ENCODE measurements at regions not wholly inside any gene's neighbourhood (a gene's known extent, or its start where the extent isn't known, plus 50 kb on each side); places are given as distances from the start of the nearest gene placed in this dataset.
A peak's percentile ranks its signal among the peaks of the same experiment; 100 is the strongest.

DNA sequence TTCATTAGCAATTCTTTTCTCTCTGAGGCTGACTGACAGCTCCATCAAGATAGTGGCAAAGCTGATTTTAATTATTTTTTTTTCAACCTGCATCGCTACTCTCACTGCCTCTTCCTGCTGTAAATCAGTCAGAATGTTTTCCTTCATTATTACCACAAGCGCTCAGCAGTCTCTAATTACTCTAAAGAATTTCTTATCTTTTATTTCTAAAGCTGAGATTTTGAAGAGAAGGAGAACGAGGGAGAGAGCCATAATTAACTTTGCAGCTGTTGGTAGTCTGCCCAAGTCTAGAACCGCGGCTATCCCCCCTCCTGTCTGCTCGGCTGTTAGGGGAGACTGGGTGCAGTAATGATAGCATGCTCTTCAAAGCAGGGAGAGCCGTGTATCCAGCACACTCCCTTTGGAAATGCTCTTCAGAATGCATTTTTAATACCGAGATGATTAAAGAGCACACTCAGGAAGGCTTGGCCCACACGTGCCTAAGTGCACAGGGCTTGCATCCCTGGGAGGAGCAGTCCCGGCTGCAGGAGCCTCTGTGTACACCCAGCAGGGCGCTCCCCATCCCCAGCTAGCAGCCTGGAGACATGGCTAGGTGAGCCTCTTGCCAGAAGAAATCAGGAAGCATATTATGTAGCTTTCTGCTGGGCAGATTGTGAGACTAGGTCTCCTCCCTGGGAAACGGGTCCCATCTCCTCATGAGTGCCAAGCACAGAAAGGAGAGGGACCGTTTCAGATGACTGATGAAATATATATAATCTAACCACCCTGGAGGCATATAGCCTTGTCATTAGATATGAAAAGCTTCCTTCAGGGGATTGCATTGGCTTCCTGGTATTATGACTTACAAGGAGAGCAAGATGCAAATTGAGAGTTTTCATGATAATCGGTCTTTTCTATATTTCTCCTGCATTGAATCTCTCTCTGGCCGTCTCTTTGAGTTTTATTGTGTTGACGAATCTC is 555.2 kb downstream of the CMPK2 start:
- FAIRE-seq (no peak), DNase-seq (ENCODE audit: low spot score in 2 of 2) (no peak)

DNA sequence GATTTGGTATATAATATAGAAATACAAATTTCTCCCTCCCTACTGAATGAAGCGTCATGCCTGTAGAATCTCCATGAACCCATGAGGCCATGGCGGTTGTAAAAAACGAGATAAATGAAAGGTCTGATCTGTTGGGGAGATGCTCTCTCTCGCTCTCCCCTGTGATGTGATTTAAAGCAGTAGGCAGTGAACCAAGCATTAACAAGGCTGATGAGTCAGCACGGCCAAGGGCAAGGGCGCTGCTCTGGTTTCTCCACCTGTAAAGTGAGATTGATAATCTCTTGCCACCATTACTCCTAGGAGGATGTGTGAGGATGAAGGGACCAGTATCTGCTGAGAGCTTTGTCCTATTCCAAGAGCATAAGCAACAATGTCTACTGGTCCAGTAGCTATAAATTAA is 553.3 kb downstream of the CMPK2 start:
- DNase-seq (ENCODE audit: low spot score in 2 of 2) (no peak), FAIRE-seq (no peak)

DNA sequence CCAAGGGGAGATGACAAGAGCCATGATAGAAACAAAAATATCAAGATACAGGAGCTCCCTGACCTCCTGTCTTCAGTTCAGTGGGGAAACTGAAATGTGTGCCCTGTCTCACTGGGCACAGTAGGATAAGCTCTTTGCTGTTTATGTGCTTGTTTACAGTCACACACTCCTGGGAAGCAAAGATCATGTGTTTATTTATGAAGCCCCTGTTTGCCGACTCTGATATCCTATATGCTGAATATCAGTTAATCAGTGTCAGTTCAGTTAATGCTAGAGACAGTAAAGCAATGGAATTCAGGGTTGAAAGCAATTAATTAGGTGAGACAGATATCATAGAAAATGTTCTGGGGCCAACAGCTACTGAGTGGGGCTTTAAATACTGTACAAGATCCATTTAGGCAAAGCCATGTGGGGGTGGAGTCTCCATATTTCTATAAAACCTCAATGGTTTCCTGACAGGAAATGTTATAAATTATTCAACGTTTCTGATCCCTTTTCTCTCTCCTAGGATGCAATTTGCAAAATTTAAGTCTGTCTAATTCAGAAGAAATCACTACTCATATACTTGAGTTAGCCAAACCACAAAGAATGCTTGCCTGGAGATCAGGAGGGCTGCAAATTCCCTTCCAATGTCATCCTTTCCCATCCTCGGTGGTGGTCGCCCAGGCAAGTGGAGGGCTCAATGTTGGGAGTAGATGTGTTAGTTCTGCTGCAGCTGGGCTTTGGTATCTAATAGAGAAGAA is 551.3 kb downstream of the CMPK2 start:
- DNase-seq (ENCODE audit: low spot score in 2 of 2): no peak
- FAIRE-seq: no peak

DNA sequence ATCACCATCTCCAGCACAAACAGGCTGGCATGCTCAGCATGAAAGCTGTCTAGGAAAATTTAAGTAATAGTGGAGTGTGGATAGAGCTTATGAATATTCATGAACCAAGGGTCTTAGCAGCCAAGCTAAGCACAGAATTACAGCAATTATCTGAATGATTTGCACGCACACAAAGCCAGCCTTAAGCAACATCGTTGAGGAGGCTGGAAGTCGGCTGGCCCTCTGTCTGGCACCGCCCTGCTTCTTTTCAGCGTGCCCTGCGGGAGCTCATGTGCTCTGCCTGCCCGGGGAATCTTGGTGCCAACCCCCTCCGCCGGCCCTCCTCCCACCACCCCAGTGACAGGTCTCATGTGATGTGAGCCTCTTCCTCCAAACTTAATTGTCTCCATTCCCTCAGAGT is 540.1 kb downstream of the CMPK2 start:
- no peak for FAIRE-seq

DNA sequence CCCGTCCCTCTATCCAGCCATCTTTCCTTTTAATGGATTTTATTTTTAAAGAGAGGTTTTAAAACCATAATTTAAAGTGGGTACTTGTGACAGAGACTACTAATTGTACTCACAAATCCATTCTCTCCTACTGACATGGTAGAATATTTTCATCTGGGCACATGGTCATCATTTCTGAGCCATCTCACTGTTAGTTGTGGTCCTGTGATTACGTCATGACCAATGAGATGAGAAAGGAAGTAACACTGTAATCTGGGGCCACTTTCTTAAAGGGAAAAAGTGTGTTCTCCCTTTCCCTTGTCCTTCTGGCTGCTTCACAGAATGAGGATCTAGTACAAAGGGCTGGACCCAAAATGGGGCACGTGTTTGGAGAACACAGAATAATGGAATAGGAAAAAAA is 538.7 kb downstream of the CMPK2 start:
- DNase-seq (ENCODE audit: low spot score in 2 of 2) (no peak), FAIRE-seq (no peak)

More for the DNA sequence above, 540.1 kb downstream of the CMPK2 start:
- DNase-seq (ENCODE audit: low spot score in 2 of 2): no peak

DNA sequence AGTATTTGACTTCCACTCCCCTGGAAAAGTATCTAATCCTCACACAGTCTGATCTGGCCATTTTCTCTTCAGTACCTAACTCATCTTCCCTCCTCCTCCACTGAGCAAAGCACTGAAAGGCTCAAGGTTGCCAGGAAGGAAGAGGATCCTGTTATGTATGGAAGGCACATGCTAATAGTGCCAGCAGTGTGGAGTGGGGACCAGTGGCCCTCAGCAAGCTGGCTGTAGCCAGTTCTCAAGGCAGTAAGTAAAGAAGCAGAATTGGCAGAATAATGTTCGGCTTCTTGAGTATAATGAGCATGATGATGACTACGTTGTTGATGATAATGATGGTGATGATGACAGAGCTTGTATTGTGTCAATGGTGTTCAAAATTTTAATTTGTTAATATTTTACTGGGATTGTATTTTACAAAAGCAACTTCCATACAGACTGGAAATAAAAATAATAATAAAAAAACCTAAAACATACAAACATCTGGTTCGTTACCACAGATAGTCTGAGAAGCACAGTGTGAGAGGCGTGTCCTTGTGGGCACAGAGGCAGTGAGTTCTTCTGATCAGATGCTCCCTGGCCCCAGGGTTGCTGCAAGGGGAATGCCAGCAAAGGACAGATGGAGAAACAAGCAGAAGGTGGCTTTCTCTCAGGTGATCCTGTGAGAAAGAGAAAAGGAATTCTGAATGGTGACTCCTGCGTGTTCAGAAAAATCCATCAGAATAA is 528.8 kb downstream of the CMPK2 start:
- FAIRE-seq: no peak

DNA sequence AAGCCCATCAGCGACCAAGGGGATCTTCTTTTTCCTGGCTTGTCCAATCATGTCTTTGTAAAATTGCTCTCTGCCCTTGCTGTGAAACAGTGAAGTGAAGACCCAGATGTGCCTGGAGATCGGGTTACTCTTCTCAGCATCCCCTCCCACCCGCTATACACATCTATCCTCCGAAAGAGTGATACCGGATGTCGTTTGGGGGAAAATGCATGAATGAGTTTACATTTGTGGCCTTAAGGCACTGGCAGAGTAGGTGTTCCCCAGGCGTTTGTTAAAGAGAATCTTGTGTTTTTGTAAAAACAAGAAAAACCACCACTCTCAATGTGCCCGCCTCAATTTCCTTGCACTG is 528.3 kb downstream of the CMPK2 start:
- no peak for DNase-seq (ENCODE audit: low spot score in 2 of 2)
- FAIRE-seq: no peak

More for the DNA sequence above, 528.8 kb downstream of the CMPK2 start:
- DNase-seq (ENCODE audit: low spot score in 2 of 2): no peak

DNA sequence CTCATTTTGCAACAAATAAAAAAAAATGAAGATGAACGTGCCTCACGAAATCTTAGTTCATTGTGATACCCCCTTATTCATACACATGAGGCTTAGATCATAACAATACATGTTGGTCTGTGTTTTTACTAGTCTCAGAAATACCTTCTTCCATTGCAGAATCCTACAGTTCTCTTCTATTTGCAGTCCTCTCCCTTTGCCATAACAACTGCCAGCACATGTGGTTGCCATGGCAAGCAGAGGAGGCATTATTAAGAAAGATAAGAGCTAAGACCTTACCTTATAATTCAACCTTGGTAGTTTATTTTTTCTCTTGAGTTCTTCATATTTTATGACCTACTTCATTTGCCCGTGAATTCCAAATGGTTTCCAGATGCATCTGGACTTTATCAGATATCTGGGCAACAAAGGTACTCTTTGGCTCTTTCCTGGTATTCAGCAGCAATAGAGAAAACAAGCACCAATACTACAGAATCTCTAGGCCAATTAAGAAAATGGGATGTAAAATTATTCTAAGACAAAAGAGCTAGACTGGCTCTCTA is 524.0 kb downstream of the CMPK2 start:
- FAIRE-seq (no peak), DNase-seq (ENCODE audit: low spot score in 2 of 2) (no peak)

DNA sequence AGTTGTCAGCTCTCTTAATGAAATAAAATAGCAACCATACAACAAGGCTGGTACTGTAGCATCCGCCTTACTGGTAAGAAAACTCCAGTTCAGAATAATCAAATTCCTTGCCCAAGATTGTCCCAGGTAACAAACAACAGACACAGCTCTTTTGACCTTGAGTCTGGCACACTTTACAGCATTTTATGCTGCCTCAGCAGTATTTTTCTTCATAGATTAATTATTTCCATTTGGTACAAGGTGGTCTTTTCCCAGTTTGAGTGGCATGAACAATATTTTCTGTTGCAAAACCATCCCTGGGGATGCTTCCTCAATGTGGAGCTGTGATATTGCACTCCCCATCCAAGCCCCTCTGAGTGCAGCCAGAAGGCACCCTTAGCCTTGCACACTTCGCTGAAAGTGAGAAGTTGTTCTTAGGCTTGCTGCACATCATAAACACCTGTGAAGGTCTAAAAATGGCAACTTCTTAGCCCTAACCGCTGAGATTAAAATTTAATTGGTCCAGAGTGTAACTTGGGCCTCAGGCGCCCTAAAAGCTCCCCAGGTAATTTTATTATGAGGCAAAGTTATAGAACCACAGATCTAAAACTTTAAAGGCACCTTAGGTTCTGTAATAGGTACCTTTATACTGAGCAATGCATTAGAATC is 523.3 kb downstream of the CMPK2 start:
- no peak for FAIRE-seq
- DNase-seq (ENCODE audit: low spot score in 2 of 2): no peak

DNA sequence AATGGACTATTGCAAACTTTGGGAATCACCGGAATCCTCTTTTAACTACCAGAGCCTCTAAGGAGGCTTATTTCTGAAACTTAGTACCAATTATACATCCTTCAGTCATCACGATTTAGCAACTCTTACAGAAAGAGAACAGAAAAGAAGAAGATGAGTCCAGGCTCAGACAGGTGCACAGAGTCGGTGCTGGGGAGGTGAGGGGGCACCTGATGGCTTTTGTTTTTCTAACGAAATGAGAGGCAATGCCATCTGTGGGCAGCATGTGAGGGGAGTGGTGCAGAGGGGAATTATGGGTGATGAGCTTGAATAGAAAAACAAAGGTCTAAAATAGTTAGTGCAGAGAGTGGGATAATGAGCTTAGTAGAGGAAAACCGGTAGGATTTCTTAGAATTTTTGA is 522.6 kb downstream of the CMPK2 start:
- DNase-seq (ENCODE audit: low spot score in 2 of 2) (no peak), FAIRE-seq (no peak)

DNA sequence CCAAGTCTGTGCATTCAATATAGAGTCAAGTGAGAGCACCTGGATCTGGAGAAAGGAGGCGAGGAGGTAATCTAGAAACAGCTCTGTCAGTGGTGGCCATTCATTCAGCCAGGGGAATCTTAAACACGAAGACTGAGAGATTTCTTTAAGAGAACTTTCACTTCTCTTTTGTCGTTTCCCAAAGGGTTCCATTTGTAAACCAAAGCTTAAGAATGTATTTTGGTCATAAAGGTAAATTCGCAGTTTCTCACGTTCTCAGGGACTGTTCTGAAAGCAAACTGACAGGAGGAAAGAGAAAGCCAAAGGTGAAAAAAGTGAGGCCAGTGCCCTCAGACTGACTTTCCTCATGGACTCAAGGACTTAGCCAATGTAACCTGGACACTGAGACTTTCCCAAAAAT is 513.5 kb downstream of the CMPK2 start:
- no peak for FAIRE-seq

DNA sequence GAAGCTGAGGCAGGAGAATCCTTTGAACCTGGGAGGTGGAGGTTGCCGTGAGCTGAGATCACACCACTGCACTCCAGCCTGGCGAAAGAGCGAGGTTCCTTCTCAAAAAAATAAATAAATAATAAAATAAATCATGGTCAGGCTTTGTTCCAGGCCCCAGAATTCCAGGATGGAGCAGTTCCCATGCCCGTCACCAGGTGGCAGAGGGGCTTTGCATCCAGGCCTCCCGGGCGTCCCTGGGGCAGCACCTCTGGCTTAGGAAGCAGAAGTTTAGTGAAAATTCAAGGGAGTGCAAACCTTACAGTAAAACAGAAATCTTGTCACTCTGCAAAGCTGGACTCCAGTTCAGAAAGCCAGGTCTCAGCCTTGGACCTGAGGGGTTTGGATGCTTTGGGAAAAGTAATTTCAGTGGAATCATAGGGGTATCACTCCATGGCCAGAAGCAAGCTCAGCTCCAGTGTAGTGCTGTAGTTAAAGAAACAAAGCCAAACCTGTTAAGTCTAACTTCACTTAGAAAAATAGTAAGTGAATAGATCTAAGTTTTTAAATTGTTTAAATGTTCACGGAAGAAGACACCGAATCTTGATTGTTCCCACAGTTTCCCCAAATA is 512.7 kb downstream of the CMPK2 start:
- FAIRE-seq (no peak), DNase-seq (ENCODE audit: low spot score in 2 of 2) (peak; percentile 4 to 20)

More for the DNA sequence above, 513.5 kb downstream of the CMPK2 start:
- no peak for DNase-seq (ENCODE audit: low spot score in 2 of 2)

DNA sequence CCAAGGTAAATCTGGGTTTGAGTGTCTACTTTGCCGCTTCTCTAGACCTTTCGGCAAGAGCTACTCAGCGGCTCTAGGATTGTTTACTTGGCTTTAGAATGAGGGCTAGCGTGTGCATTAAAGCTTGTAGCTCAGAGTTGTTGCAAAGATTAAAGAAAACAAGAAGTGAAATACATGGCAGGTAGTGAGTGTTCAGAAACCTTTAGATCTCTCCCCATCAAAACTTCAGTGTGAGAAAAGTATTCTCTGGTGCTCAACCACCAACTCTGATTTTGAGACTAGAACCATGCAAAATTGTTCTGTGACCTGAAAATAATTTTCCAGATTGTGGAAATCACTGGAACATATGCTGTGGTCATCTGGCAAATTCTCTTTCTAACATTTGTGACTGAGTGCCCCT is 512.0 kb downstream of the CMPK2 start:
- DNase-seq (ENCODE audit: low spot score in 2 of 2) (no peak), FAIRE-seq (no peak)

DNA sequence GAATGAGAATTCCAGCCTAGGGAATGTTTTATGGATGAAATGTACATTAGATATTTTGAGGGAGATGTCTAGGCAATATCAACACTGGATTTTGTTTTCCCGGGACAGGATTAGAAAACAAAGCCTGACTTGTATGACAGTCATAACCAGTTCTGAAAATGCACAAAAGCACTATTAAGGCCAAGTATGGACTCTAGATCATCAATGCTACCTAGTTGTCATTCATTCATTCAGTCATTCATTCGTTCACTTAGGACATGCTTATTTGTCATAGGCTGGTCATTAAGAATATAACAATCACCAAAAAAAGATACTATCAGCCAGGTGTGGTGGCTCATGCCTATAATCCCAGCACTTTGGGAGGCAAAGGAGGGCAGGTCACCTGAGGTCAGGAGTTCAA is 511.2 kb downstream of the CMPK2 start:
- DNase-seq (ENCODE audit: low spot score in 2 of 2): no peak

DNA sequence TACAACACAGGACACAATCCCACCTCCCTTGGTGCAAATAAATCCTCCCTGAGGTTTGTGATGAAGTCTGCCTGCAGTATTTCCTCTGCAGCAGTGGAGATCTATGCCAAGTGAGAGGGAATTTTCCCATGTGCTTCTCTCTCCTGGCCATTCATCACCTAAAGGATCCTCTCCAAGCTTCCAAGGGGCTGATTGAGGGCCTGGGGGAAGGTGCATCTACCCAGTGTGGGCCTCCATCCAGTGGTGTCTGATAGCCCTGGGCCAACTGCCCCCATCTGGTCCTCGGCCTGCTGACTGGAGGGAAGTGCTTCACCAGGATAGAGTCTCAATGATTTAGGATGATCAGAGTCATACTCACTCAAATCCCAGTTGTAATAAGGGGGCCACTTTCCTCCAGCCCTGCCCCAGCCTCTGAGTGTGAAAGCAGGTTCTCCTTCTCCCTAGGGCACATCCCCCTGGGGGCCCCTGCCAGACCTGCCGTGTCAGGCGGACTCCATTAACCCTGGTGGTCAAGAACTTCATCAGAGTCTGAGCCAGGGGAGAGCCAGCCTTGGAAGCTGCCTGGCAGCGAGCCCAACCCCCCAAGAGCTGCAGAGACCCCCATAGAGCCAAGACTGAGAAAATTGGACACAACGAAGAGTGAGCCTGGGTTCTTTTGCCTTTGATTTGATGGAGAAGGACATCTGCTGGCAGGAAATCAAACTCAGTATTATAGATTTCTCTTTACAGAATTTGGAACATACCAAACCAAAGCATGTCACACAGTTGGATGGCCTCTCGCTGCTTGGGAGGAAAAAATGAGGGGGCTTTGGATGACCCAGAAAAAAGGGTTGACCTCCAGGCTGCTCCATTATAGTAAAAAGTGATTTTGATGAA is 509.6 kb downstream of the CMPK2 start:
- FAIRE-seq (no peak), DNase-seq (ENCODE audit: low spot score in 2 of 2) (no peak)

More for the DNA sequence above, 511.2 kb downstream of the CMPK2 start:
- no peak for FAIRE-seq

DNA sequence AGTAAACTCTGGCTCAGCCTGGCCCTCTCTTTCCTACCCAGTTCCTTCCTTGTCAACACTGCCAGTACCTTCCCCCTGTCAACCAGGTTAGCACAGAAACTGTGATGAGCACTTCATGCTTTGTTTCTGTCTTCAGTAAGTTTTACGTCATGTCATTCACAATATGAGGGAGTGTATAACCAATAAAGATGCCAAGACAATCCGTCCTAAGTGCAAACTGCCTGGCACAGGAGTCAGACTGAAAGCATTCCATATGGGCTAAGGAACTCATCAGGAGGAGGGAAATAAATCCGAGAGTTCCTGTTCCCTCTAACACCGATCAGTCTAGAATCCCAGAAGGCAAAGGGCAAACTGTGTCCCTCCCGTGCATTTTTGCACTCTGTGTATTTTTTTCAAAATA is 507.2 kb downstream of the CMPK2 start:
- DNase-seq (ENCODE audit: low spot score in 2 of 2) (no peak), FAIRE-seq (no peak)

DNA sequence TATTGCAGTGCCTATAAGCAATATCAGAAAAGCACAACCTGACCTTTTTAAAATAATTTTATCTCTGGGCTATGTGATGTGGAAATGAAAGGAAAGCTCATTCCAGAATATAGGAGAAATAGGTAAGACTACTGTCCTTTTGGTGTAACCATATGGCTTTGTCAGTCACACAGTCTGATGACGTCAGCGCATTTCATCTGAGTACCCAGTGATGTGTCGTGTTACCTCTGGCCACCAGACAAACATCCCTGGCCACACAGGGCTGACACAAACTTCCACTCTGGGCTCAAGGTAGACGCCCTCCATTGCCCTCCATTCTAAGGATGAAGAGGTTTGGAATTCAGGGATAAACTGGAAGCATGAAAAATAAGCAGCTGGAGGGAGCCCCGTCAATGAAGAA is 506.7 kb downstream of the CMPK2 start:
- FAIRE-seq (no peak), DNase-seq (ENCODE audit: low spot score in 2 of 2) (no peak)

DNA sequence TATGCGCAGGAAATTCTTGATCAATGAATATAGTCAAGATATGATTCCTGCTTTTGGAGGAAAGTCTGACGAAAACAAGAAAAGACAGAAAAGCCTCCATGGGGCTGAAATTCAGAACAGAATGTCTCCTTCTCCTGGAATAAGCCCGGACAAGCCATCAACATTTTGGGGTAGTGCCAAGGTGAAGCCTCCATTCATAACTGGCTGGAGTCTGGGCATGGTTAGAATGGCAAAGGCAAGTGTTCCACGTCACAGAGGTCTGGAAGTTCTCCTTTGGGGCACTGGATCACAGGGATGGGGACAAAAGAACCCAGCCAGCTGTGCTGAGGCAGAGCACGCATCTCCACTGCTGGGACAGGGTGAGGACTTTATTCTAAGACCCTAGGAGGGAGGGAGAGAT is 505.7 kb downstream of the CMPK2 start:
- no peak for FAIRE-seq
- DNase-seq (ENCODE audit: low spot score in 2 of 2): no peak
